ENCODE measurements at regions not wholly inside any gene's neighbourhood (a gene's known extent, or its start where the extent isn't known, plus 50 kb on each side); places are given as distances from the start of the nearest gene placed in this dataset.
A peak's percentile ranks its signal among the peaks of the same experiment; 100 is the strongest.

DNA sequence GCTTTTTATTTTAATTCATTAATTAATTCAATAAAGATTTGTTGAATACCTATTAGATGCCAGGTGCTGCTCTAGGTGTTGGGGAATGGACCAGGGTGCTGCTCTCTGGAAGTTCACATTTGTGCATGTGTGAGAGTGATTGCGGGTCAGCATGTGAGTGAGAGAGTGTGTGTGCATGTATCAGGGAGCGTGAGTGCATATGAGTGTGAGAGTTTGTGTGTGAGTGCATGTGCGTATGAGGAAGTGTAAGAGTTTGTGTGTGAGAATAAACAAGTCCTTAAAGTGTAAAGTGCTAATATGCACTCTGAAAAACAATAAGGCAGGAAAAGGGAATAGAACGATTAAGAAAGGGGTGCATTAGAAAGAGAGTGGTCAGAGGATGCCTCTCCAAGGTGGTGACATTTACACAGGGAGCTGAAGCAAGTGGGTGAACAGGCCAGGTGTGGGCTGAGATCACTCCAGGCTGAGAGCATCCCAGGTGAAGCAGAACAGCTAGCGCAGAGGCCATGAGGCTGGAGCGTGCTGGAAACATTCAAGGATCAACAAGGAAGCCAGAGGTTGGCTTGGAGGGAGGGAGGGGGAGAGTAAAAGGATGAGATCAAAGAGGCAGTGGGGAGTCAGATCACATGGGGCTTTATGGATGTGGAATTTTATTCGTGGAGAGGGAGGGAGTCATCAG, 50.5 kb upstream of the SLC1A4 start:
- no peaks in the 10 kb centered on the region for H3K9me3 ChIP-seq
- peaks cover 0 to 9% (median 6%) of the 10 kb centered on the region in 4 donors for H3K4me1 ChIP-seq
- H3K36me3 ChIP-seq: no peaks in the 10 kb centered on the region
- peak overlapping the region in 3 of 4 donors; percentile 15 to 64 (median 55) for H3K27ac ChIP-seq
- DNase-seq: no peak
- no peaks in the 10 kb centered on the region for H3K27me3 ChIP-seq
- no peak overlapping the region for H3K4me3 ChIP-seq
- TF ChIP-seq, protein P1, sequence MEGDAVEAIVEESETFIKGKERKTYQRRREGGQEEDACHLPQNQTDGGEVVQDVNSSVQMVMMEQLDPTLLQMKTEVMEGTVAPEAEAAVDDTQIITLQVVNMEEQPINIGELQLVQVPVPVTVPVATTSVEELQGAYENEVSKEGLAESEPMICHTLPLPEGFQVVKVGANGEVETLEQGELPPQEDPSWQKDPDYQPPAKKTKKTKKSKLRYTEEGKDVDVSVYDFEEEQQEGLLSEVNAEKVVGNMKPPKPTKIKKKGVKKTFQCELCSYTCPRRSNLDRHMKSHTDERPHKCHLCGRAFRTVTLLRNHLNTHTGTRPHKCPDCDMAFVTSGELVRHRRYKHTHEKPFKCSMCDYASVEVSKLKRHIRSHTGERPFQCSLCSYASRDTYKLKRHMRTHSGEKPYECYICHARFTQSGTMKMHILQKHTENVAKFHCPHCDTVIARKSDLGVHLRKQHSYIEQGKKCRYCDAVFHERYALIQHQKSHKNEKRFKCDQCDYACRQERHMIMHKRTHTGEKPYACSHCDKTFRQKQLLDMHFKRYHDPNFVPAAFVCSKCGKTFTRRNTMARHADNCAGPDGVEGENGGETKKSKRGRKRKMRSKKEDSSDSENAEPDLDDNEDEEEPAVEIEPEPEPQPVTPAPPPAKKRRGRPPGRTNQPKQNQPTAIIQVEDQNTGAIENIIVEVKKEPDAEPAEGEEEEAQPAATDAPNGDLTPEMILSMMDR (IDR thresholded peaks at IDR 0.05): no peak
- no peak for TF ChIP-seq POLR2A (IDR thresholded peaks at IDR 0.05)

DNA sequence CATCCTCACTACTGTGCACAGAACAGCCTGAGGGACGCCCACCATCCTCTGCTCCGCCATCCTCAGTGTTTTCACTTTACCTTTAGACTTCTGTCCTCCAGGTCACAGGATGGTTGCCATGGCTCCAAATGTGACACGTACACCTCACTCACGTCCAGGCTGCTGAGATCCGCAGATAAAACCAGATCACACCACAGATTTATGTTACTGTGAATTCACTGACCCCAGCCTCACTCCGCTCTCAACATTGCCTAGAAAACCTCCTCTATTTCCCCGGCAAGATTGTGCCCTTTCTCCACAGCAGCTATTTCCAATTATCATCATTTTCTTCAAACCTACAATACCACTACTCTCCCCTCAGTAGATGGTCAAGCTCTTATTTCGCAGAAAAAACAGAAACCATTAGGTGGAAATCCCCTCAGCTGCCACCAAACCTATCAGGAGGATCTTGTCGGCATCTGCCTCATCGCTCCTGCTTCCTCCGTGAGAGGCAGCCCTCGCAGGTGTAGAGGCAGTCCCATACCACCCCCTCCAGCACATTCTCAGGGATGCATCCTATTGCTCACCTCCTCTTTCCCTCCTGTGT, 49.8 kb upstream of the SLC1A4 start:
- Histone ChIP-seq H3K27me3 (no peaks in the 10 kb centered on the region), H3K36me3 (no peaks in the 10 kb centered on the region), H3K27ac (peak overlapping the region in 3 of 4 donors; percentile 15 to 64 (median 55)), H3K4me3 (no peak overlapping the region), H3K9me3 (no peaks in the 10 kb centered on the region), H3K4me1 (peaks cover 0 to 9% (median 4%) of the 10 kb centered on the region in 4 donors)
- TF ChIP-seq POLR2A (IDR thresholded peaks at IDR 0.05): no peak
- TF ChIP-seq, protein P1 (IDR thresholded peaks at IDR 0.05): no peak
- DNase-seq: peak in 2 of 3 donors; percentile 60 to 61

Small RNA genes in the stretch of these regions (small RNA-seq; reads per million reads assigned to genes)
- 0 reads per million in 2 donors for gene RF00019
- gene RN7SL211P: 0 reads per million in 2 donors
- 0 reads per million in 2 donors for gene RN7SL341P
